ENCODE measurements at regions not wholly inside any gene's neighbourhood (a gene's known extent, or its start where the extent isn't known, plus 50 kb on each side); places are given as distances from the start of the nearest gene placed in this dataset.

DNA sequence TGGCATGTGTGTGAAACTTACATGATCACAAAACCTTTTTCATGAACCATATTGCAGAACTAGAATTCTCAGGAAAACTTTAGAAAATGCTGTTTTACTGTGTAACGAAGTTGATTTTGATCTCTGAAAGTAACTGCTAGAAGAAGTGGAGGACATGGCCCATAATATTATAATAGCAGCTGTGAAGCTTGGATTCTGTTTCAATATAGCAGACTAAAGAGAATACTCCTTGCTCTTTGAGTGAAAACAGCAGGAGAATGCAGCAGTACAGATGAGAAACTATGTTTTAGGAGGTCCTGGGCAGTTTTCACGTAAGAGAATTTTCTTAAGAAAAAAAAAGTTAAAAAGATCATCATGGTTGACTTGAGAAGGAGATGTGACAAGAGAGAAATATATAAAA, 76.7 kb upstream of the POU2AF2 start:
- no peak for TF ChIP-seq POLR2A (IDR thresholded peaks at IDR 0.05)
- TF ChIP-seq, protein P1, sequence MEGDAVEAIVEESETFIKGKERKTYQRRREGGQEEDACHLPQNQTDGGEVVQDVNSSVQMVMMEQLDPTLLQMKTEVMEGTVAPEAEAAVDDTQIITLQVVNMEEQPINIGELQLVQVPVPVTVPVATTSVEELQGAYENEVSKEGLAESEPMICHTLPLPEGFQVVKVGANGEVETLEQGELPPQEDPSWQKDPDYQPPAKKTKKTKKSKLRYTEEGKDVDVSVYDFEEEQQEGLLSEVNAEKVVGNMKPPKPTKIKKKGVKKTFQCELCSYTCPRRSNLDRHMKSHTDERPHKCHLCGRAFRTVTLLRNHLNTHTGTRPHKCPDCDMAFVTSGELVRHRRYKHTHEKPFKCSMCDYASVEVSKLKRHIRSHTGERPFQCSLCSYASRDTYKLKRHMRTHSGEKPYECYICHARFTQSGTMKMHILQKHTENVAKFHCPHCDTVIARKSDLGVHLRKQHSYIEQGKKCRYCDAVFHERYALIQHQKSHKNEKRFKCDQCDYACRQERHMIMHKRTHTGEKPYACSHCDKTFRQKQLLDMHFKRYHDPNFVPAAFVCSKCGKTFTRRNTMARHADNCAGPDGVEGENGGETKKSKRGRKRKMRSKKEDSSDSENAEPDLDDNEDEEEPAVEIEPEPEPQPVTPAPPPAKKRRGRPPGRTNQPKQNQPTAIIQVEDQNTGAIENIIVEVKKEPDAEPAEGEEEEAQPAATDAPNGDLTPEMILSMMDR (IDR thresholded peaks at IDR 0.05) = no peak

All from lower leg skin (tissue), 3 donors.